ENCODE measurements at regions not wholly inside any gene's neighbourhood (a gene's known extent, or its start where the extent isn't known, plus 50 kb on each side); places are given as distances from the start of the nearest gene placed in this dataset.
"Not testable (repeated sequence)": the region's sequence is repeated elsewhere in the genome, so short reads cannot be mapped to it uniquely, and the experiment has no call there.

DNA sequence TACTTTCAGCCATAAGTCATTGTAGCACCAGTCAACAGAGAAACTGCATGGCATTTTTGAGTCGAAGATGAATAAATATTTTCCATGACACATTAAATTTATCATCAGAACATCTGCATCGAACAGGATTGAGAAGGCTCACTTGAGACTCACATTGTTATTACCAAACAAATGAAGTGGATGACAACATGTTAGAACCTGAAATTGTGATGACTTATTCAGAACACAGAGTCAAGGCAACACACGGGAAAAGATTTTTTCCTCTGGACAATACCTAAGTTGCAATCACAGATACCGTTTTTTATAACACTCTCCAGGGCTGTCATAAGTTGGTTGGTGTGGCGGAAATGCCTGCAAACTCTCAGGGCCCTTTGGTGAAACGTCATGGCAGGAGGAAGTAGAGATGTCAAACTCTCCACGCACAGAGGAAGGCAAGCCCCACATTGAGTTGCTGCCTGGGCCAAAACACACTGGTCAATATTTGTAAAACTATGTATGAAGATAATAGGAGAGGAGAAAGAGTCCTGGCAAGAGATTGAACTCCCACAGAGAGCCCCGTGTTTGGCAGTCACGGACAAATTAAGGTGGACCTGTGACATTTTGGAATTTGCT lies 123.8 kb downstream of the PWWP3B start:
- H3K4me1 ChIP-seq (ENCODE audit: control insufficient read depth, insufficient read depth, low read length); CTCF ChIA-PET; H2BK20ac ChIP-seq (ENCODE audit: low read depth, low read length); H2BK5ac ChIP-seq (ENCODE audit: low read depth, low read length, poor library complexity, severe bottlenecking); H2BK15ac ChIP-seq (ENCODE audit: low read depth, low read length); dilution Hi-C loops (cut with HindIII; ENCODE audit: low sequenced_read_pairs, unreplicated experiment); H3K9me1 ChIP-seq (ENCODE audit: insufficient read depth, low read length); H2BK120ac ChIP-seq (ENCODE audit: low read depth, low read length); POLR2A ChIA-PET (ENCODE audit: unreplicated experiment); H2AFZ ChIP-seq (replicated peaks; ENCODE audit: low read length, poor library complexity); H3K23ac ChIP-seq (ENCODE audit: low read depth, low read length); H2AK5ac ChIP-seq (ENCODE audit: low read depth, low read length); H3K14ac ChIP-seq (replicated peaks; ENCODE audit: low read depth, low read length); H4K5ac ChIP-seq (ENCODE audit: low read depth, low read length); intact Hi-C loops (cut with micrococcal nuclease); ATAC-seq (ENCODE audit: low read depth); H3K4me2 ChIP-seq (ENCODE audit: low read depth, low read length); H3K18ac ChIP-seq (ENCODE audit: low read depth, low read length); H3K79me1 ChIP-seq (ENCODE audit: low read depth in 1 of 2, low read length in 2 of 2); H3K56ac ChIP-seq (ENCODE audit: extremely low read depth, insufficient read depth, low read length); H4K8ac ChIP-seq (ENCODE audit: low read depth in 2 of 2, low read length in 2 of 2); H3K27me3 ChIP-seq (ENCODE audit: control insufficient read depth, insufficient read depth, low read length); H3K4ac ChIP-seq (ENCODE audit: low read depth, low read length); H3K27ac ChIP-seq (ENCODE audit: insufficient read depth, low read length); H3K4me3 ChIP-seq (ENCODE audit: insufficient read depth, low read depth, low read length); H4K91ac ChIP-seq (ENCODE audit: insufficient read depth, low read depth, low read length); DNase-seq; H2AK9ac ChIP-seq (replicated peaks; ENCODE audit: low read depth, low read length, poor library complexity); H3K9me3 ChIP-seq (ENCODE audit: control insufficient read depth, insufficient read depth, low read length); H4K20me1 ChIP-seq (ENCODE audit: insufficient read depth, low read length); in situ Hi-C loops (cut with MboI; ENCODE audit: low sequenced_read_pairs); BruUV-seq (replicated peaks); H3K36me3 ChIP-seq (ENCODE audit: control insufficient read depth, insufficient read depth, low read length); H3K9ac ChIP-seq (ENCODE audit: low read depth, low read length): not testable (repeated sequence)
- no CpG with 5 or more reads among the region's 9 CpGs for WGBS, 2 experiments (ENCODE audit: extremely low coverage in 2 of 2, insufficient read length in 1 of 2)

Data from IMR-90 (cell line).